ENCODE measurements at regions not wholly inside any gene's neighbourhood (a gene's known extent, or its start where the extent isn't known, plus 50 kb on each side); places are given as distances from the start of the nearest gene placed in this dataset.

GRCh38 chr10:58936364-58936763, 240.1 kb upstream of the PHYHIPL start:
- DNase-seq = no peak

- no peak for DNase-seq
Measured at GRCh38 chr10:58937423-58937822, 239.0 kb upstream of the PHYHIPL start.

DNA sequence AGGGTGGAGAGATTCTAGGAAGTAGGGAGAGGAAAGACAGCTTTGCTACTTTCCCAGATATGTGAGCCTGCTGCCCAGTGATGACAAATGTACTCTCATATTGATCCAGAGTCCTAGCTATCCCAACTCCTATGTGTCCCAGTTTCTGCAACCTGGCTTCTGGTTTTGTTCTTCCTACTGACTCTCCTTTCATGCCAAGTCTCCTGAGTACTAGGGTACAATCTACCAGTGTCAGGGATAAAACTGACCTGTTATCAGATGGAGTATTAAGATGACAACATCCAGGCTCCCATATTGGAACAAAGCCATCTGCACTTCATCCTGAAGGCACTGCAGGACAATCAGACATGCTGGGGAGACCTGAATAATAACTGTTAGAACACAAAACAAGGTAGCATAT, 233.7 kb upstream of the PHYHIPL start:
- no peak for DNase-seq

- no peak for DNase-seq
Measured at GRCh38 chr10:58943256-58943890, 233.1 kb upstream of the PHYHIPL start.

DNA sequence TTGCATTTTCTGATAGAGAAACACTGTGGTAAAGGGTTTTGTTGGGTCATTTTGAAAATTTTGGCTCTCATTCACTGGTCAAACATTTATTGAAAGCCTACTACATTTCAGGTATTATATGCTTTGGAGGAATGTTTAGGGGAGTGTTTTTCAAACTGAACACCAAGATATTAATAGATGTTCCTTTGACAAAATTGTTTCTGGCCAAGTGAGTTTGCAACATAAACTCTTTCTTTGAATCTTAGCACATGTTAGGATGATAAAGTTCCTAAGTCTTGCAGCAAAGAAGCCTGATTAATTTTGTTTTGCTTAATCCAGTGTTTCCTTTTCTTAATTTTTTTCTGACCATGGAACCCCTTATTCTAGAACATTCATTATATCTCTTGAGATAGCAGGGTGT, 232.5 kb upstream of the PHYHIPL start:
- DNase-seq = no peak

DNA sequence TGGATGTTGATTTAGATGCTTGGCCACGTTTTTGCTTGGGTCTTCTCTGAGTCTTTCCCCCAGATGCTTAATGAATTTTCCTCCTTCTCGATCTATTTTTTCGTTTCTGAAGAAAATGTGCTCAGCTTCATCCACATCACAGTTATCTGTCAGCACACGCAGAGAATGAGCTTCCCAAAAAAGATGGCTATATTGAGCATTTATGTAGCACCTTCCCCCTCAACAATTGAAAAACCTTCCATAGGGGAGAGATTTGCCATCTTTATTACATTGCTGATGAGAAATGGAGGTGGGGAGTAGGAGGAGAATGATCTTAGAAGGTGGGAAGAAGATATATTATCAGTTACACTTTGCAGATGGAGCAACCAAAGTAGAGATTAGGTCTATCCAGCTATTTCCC, 228.1 kb upstream of the PHYHIPL start:
- no peak for DNase-seq

- no peak for DNase-seq
Measured at GRCh38 chr10:58950618-58951017, 225.8 kb upstream of the PHYHIPL start.

GRCh38 chr10:58951087-58951486, 225.4 kb upstream of the PHYHIPL start:
- DNase-seq = no peak

GRCh38 chr10:58951746-58952145, 224.7 kb upstream of the PHYHIPL start:
- DNase-seq = no peak

DNA sequence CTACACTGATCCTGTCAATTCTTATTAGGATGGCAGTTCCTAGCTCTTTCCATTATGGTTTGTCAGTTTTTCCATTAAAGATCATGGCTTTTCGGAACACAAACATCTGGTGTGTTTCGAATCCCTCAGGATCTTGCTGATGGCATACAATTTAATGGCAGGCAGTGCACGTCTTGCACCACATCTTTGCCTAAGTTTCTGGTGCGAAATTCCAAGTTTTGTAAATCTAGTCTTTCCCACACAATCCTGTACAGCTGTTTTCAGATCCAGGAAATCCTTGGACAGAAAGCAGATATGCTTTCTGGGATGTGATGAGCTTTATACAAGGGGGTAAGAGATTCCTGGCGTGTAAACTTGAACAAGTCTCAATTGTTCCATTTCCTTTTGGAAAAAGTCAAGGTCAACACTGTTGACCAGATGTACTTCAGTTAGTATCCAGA, 224.3 kb upstream of the PHYHIPL start:
- no peak for DNase-seq

GRCh38 chr10:58952747-58953466, 223.5 kb upstream of the PHYHIPL start:
- DNase-seq = peak; percentile 26

DNA sequence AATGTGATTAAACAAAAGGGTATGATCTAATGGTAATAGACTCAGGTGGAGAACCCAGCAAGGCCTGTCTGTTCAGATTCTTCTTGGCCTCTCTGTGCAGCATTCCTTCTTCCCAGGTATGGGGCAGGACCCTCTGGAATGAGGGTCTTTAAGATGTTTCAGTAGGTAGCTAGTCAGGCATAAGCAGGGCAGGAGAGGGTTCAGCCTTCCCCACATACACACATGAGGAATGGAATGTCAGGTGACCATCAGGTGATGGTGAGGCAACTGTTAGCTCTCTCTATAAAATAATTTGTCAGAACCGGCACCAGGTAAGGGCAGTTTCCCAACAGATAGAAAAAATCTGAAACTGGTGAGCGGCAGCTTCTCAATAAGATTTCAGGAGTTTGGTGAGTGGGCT, 222.3 kb upstream of the PHYHIPL start:
- DNase-seq = no peak

- no peak for DNase-seq
Measured at GRCh38 chr10:58955615-58956014, 220.8 kb upstream of the PHYHIPL start.

DNA sequence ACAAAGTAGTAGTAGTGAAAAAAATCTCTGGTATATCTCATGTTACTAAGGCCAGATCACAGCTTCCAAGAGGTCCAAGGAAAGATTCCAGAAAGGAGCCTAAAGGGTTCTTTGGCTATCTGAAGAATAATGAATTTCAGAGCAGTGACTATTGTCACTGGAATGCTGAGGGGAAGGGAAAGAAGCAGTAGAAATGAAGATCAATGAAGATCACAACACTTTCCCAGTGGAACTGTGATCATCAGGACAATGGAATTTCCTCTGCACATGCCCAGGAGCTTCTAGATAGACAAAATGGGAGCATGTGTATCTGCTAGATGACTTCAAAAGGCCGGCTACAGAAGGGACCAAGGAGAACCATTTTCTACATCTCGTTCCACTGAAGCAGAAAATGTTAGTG, 219.5 kb upstream of the PHYHIPL start:
- DNase-seq = no peak

GRCh38 chr10:58957517-58957916, 218.9 kb upstream of the PHYHIPL start:
- DNase-seq = no peak

- no peak for DNase-seq
Measured at GRCh38 chr10:58963101-58963534, 213.3 kb upstream of the PHYHIPL start.

GRCh38 chr10:58963723-58964124, 212.7 kb upstream of the PHYHIPL start:
- DNase-seq = no peak

DNA sequence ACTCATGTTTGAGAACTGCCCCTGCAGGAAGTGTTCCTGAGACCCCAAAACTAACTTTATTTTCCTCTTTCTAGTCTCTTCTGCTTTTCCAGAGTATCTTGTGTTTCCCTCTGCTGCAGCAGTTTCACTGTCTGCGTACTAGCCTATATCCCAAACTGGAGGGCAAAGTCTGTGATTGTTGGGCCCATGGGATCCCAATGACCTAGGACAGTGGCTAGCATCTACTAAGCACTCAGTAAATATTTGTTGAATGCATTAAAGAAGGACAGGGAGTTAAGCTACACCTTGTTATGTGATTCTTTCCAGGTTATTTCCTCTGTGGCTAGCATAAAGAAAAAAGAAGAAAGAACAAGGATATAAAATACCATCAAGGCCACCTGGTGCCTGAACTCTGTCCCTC, 210.6 kb upstream of the PHYHIPL start:
- DNase-seq = no peak

- DNase-seq = peak; percentile 70
Measured at GRCh38 chr10:58967551-58968388, 208.7 kb upstream of the PHYHIPL start.

DNA sequence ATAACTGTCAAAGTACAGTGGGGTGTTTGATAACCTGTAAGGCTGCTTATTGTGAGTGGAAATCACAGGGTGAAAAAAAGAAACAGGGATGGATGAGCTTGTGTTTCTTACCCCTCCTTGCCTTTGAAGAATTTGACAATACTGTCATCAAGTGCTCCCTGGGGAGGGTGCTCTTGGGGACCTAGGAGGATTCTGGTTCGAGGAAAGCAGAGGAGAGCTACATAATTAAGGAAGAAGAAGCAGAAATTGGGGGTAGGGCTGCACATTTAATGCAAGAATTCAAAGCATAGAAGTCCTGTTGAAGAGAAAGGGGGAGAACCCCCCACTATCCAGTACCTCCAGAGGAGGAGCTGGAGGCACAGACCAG, 208.1 kb upstream of the PHYHIPL start:
- DNase-seq = no peak

DNA sequence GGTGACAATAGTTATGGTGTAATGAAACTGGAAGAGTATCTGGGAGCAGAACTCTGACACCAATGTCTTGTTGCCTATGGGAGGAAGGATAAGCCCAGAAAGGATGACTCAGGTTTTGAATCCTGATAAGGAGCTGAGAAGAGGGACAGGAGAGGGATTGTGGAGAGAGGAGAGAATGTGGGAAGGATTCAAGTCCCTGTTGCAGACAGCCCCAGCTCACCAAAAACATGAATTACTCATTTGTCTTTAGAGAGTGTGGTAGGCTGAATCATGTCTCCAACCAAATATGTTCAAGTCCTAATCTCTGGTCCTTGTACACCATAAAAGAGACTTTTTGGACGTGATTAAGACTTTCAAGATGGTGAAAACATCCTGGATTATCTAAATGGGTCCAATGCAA, 206.9 kb upstream of the PHYHIPL start:
- no peak for DNase-seq

GRCh38 chr10:58970160-58970915, 206.1 kb upstream of the PHYHIPL start:
- DNase-seq = no peak

GRCh38 chr10:58971211-58971610, 205.2 kb upstream of the PHYHIPL start:
- no peak for DNase-seq
